ENCODE measurements at regions not wholly inside any gene's neighbourhood (a gene's known extent, or its start where the extent isn't known, plus 50 kb on each side); places are given as distances from the start of the nearest gene placed in this dataset.

- H2AK5ac ChIP-seq (ENCODE audit: low read depth, low read length): no peak overlapping the region
- no peak overlapping the region for H2BK5ac ChIP-seq (ENCODE audit: low read length)
- no peak for DNase-seq (ENCODE audit: low spot score)
- H3K14ac ChIP-seq (ENCODE audit: low read length): no peak overlapping the region
- H2BK15ac ChIP-seq (ENCODE audit: low read length): no peak overlapping the region
- H3K4me2 ChIP-seq (ENCODE audit: insufficient read depth, low read length, poor library complexity, severe bottlenecking): no peak overlapping the region
- H3K9ac ChIP-seq (ENCODE audit: low read depth, low read length, poor library complexity): no peak overlapping the region
- H3K18ac ChIP-seq (ENCODE audit: low read length): no peak overlapping the region
- H3K4me3 ChIP-seq (ENCODE audit: low read length in 2 of 2): no peak overlapping the region
- H3K23ac ChIP-seq (ENCODE audit: low read depth, low read length, poor library complexity): no peak overlapping the region
- no peak overlapping the region for H4K91ac ChIP-seq (ENCODE audit: low read depth, low read length, poor library complexity)
- no peak overlapping the region for H4K8ac ChIP-seq (ENCODE audit: low read depth, low read length)
- H2AFZ ChIP-seq (ENCODE audit: low read length): no peak overlapping the region
- H2BK12ac ChIP-seq (ENCODE audit: low read length): no peak overlapping the region
- no CpG with 5 or more reads among the region's 5 CpGs for WGBS, 2 donors (ENCODE audit: extremely low coverage in 2 of 2, insufficient read length in 2 of 2, insufficient replicate concordance in 1 of 2)
- H3K27me3 ChIP-seq (ENCODE audit: control insufficient read depth in 3 of 3, insufficient read depth in 3 of 3, low read depth in 1 of 3, low read length in 3 of 3): no peaks in the 10 kb centered on the region
- H3K79me1 ChIP-seq (ENCODE audit: low read depth, low read length): no peaks in the 10 kb centered on the region
- no peak overlapping the region for H2BK120ac ChIP-seq (ENCODE audit: low read depth, low read length)
- H3K4me1 ChIP-seq (ENCODE audit: control insufficient read depth in 2 of 2, insufficient read depth in 1 of 2, low read depth in 1 of 2, low read length in 2 of 2): no peaks in the 10 kb centered on the region
- H3K36me3 ChIP-seq (replicated peaks in 1 of 2; ENCODE audit: control insufficient read depth in 2 of 2, insufficient read depth in 2 of 2, low read length in 2 of 2): no peaks in the 10 kb centered on the region
- no peaks in the 10 kb centered on the region for H3K9me3 ChIP-seq (replicated peaks in 1 of 2; ENCODE audit: control insufficient read depth in 2 of 2, insufficient read depth in 1 of 2, low read depth in 1 of 2, low read length in 2 of 2)
- no peak overlapping the region for H3K4ac ChIP-seq (ENCODE audit: low read length)
- no peak overlapping the region for H3K27ac ChIP-seq (replicated peaks; ENCODE audit: low read length)
Measured at GRCh38 chr21:14321042-14321441, 61.9 kb downstream of the HSPA13 start.

DNA sequence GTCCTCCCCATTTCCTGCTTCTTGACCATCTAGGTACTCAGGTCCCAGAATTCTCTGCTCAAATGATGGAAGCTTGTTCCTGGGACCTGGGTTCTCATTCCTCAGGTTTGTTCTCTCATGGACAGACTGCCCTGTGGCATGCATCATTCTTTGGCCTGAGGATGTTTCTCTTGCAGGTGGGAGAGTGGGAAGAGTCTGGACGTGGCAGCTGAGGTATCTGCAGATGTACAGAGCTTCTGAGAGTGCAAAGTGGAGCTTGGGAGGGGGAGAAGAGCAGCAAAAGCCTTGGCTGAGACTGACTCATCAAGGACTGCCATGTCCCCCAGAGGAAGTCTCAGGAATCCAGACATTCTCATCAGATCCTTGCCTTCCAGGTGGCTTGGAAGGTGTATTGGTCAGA, 63.1 kb downstream of the HSPA13 start:
- Histone ChIP-seq H2AFZ (ENCODE audit: low read length) (no peak overlapping the region), H2AK5ac (ENCODE audit: low read depth, low read length) (no peak overlapping the region), H3K4me3 (ENCODE audit: low read length in 2 of 2) (no peak overlapping the region), H3K4me2 (ENCODE audit: insufficient read depth, low read length, poor library complexity, severe bottlenecking) (no peak overlapping the region), H3K4ac (ENCODE audit: low read length) (no peak overlapping the region), H3K36me3 (replicated peaks in 1 of 2; ENCODE audit: control insufficient read depth in 2 of 2, insufficient read depth in 2 of 2, low read length in 2 of 2) (no peaks in the 10 kb centered on the region), H3K18ac (ENCODE audit: low read length) (no peak overlapping the region), H3K9ac (ENCODE audit: low read depth, low read length, poor library complexity) (no peak overlapping the region), H4K91ac (ENCODE audit: low read depth, low read length, poor library complexity) (no peak overlapping the region), H3K27ac (replicated peaks; ENCODE audit: low read length) (no peak overlapping the region), H2BK12ac (ENCODE audit: low read length) (no peak overlapping the region), H3K23ac (ENCODE audit: low read depth, low read length, poor library complexity) (no peak overlapping the region), H3K4me1 (ENCODE audit: control insufficient read depth in 2 of 2, insufficient read depth in 1 of 2, low read depth in 1 of 2, low read length in 2 of 2) (no peaks in the 10 kb centered on the region), H3K9me3 (replicated peaks in 1 of 2; ENCODE audit: control insufficient read depth in 2 of 2, insufficient read depth in 1 of 2, low read depth in 1 of 2, low read length in 2 of 2) (no peaks in the 10 kb centered on the region), H3K14ac (ENCODE audit: low read length) (no peak overlapping the region), H3K27me3 (ENCODE audit: control insufficient read depth in 3 of 3, insufficient read depth in 3 of 3, low read depth in 1 of 3, low read length in 3 of 3) (no peaks in the 10 kb centered on the region), H3K79me1 (ENCODE audit: low read depth, low read length) (no peaks in the 10 kb centered on the region), H2BK15ac (ENCODE audit: low read length) (no peak overlapping the region), H2BK5ac (ENCODE audit: low read length) (no peak overlapping the region), H2BK120ac (ENCODE audit: low read depth, low read length) (no peak overlapping the region), H4K8ac (ENCODE audit: low read depth, low read length) (no peak overlapping the region)
- no CpG with 5 or more reads among the region's 1 CpG for WGBS, 2 donors (ENCODE audit: extremely low coverage in 2 of 2, insufficient read length in 2 of 2, insufficient replicate concordance in 1 of 2)
- no peak for DNase-seq (ENCODE audit: low spot score)

GRCh38 chr21:14318578-14318977, 64.4 kb downstream of the HSPA13 start:
- Histone ChIP-seq H2BK15ac (ENCODE audit: low read length) (no peak overlapping the region), H3K9ac (ENCODE audit: low read depth, low read length, poor library complexity) (no peak overlapping the region), H2AFZ (ENCODE audit: low read length) (no peak overlapping the region), H3K79me1 (ENCODE audit: low read depth, low read length) (no peaks in the 10 kb centered on the region), H2AK5ac (ENCODE audit: low read depth, low read length) (no peak overlapping the region), H3K27ac (replicated peaks; ENCODE audit: low read length) (no peak overlapping the region), H3K18ac (ENCODE audit: low read length) (no peak overlapping the region), H3K4me3 (ENCODE audit: low read length in 2 of 2) (no peak overlapping the region), H3K23ac (ENCODE audit: low read depth, low read length, poor library complexity) (no peak overlapping the region), H3K14ac (ENCODE audit: low read length) (no peak overlapping the region), H2BK12ac (ENCODE audit: low read length) (no peak overlapping the region), H3K4me2 (ENCODE audit: insufficient read depth, low read length, poor library complexity, severe bottlenecking) (no peak overlapping the region), H3K9me3 (replicated peaks in 1 of 2; ENCODE audit: control insufficient read depth in 2 of 2, insufficient read depth in 1 of 2, low read depth in 1 of 2, low read length in 2 of 2) (no peaks in the 10 kb centered on the region), H3K27me3 (ENCODE audit: control insufficient read depth in 3 of 3, insufficient read depth in 3 of 3, low read depth in 1 of 3, low read length in 3 of 3) (no peaks in the 10 kb centered on the region), H3K4ac (ENCODE audit: low read length) (no peak overlapping the region), H3K4me1 (ENCODE audit: control insufficient read depth in 2 of 2, insufficient read depth in 1 of 2, low read depth in 1 of 2, low read length in 2 of 2) (no peaks in the 10 kb centered on the region), H3K36me3 (replicated peaks in 1 of 2; ENCODE audit: control insufficient read depth in 2 of 2, insufficient read depth in 2 of 2, low read length in 2 of 2) (no peaks in the 10 kb centered on the region), H2BK5ac (ENCODE audit: low read length) (no peak overlapping the region), H4K8ac (ENCODE audit: low read depth, low read length) (no peak overlapping the region), H4K91ac (ENCODE audit: low read depth, low read length, poor library complexity) (no peak overlapping the region), H2BK120ac (ENCODE audit: low read depth, low read length) (no peak overlapping the region)
- DNase-seq (ENCODE audit: low spot score): no peak
- no CpG with 5 or more reads among the region's 2 CpGs for WGBS, 2 donors (ENCODE audit: extremely low coverage in 2 of 2, insufficient read length in 2 of 2, insufficient replicate concordance in 1 of 2)

DNA sequence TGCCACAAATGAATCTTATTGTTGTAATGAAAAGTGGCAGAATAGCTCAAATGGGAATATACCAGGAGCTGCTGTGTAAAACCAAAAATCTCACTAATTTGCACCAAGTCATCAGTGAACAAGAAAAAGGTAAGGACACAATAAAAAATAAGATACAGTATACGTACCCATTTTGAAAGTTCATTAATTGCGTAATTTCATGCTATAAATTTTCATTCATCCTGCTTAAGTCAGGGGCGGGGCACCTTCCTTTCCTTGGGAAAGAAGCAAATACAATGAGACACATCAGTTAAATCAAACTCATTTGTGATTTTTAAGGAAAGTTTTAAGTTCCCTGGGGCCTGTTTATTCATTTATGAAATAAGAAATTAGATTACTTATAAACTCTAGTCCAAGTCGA, 65.4 kb downstream of the HSPA13 start:
- Histone ChIP-seq H2BK120ac (ENCODE audit: low read depth, low read length) (no peak overlapping the region), H3K36me3 (replicated peaks in 1 of 2; ENCODE audit: control insufficient read depth in 2 of 2, insufficient read depth in 2 of 2, low read length in 2 of 2) (no peaks in the 10 kb centered on the region), H3K18ac (ENCODE audit: low read length) (no peak overlapping the region), H4K91ac (ENCODE audit: low read depth, low read length, poor library complexity) (no peak overlapping the region), H3K4ac (ENCODE audit: low read length) (no peak overlapping the region), H3K4me3 (ENCODE audit: low read length in 2 of 2) (no peak overlapping the region), H3K14ac (ENCODE audit: low read length) (no peak overlapping the region), H2BK15ac (ENCODE audit: low read length) (no peak overlapping the region), H4K8ac (ENCODE audit: low read depth, low read length) (no peak overlapping the region), H3K23ac (ENCODE audit: low read depth, low read length, poor library complexity) (no peak overlapping the region), H3K79me1 (ENCODE audit: low read depth, low read length) (no peaks in the 10 kb centered on the region), H3K4me2 (ENCODE audit: insufficient read depth, low read length, poor library complexity, severe bottlenecking) (no peak overlapping the region), H3K9me3 (replicated peaks in 1 of 2; ENCODE audit: control insufficient read depth in 2 of 2, insufficient read depth in 1 of 2, low read depth in 1 of 2, low read length in 2 of 2) (no peaks in the 10 kb centered on the region), H2AFZ (ENCODE audit: low read length) (no peak overlapping the region), H2AK5ac (ENCODE audit: low read depth, low read length) (no peak overlapping the region), H3K27ac (replicated peaks; ENCODE audit: low read length) (no peak overlapping the region), H2BK12ac (ENCODE audit: low read length) (no peak overlapping the region), H3K27me3 (ENCODE audit: control insufficient read depth in 3 of 3, insufficient read depth in 3 of 3, low read depth in 1 of 3, low read length in 3 of 3) (no peaks in the 10 kb centered on the region), H3K9ac (ENCODE audit: low read depth, low read length, poor library complexity) (no peak overlapping the region), H3K4me1 (ENCODE audit: control insufficient read depth in 2 of 2, insufficient read depth in 1 of 2, low read depth in 1 of 2, low read length in 2 of 2) (no peaks in the 10 kb centered on the region), H2BK5ac (ENCODE audit: low read length) (no peak overlapping the region)
- no CpG with 5 or more reads among the region's 4 CpGs for WGBS, 2 donors (ENCODE audit: extremely low coverage in 2 of 2, insufficient read length in 2 of 2, insufficient replicate concordance in 1 of 2)
- DNase-seq (ENCODE audit: low spot score): no peak
